ENCODE measurements at regions not wholly inside any gene's neighbourhood (a gene's known extent, or its start where the extent isn't known, plus 50 kb on each side); places are given as distances from the start of the nearest gene placed in this dataset.

DNA sequence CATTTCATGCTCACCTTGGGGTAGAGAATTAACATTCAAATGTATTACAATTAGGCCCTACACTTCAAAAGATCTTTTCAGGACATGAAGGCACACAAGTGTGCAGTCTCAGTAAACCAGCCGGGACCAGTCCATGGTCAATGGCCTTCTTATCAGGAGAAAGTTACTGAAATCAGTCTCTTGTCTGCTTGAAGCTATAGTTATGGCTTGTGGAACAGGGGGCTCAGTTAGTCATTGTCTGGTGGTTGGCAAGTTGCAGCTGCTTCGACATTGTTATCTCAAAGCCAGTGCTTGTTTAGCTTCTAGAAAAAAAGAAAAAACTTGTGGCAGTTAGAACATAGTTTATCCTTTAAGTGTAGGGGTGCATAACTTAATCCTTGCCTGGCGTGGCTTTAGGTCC lies 213.1 kb upstream of the ACO1 start:
- CTCF ChIA-PET, result no interaction called here
- Histone ChIP-seq H3K27ac (ENCODE audit: extremely low read depth, low read depth, low read length) (no peak overlapping the region), H3K4me1 (ENCODE audit: control insufficient read depth, insufficient read depth, low read length) (no peaks in the 10 kb centered on the region), H3K36me3 (ENCODE audit: control insufficient read depth in 2 of 2, insufficient read depth in 1 of 2, low read length in 2 of 2) (no peaks in the 10 kb centered on the region), H3K4me3 (ENCODE audit: low read depth, low read length) (no peak overlapping the region), H3K9me3 (ENCODE audit: control insufficient read depth, insufficient read depth, low read depth, low read length) (no peaks in the 10 kb centered on the region)
- no peak for TF ChIP-seq ZNF138 (tag by site-specific recombination; IDR thresholded peaks at IDR 0.05; ENCODE audit: borderline replicate concordance)
- TF ChIP-seq, protein P1, sequence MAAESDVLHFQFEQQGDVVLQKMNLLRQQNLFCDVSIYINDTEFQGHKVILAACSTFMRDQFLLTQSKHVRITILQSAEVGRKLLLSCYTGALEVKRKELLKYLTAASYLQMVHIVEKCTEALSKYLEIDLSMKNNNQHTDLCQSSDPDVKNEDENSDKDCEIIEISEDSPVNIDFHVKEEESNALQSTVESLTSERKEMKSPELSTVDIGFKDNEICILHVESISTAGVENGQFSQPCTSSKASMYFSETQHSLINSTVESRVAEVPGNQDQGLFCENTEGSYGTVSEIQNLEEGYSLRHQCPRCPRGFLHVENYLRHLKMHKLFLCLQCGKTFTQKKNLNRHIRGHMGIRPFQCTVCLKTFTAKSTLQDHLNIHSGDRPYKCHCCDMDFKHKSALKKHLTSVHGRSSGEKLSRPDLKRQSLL (tag by site-specific recombination; IDR thresholded peaks at IDR 0.05), result no peak
- no peak for TF ChIP-seq ZSCAN4 (tag by site-specific recombination; IDR thresholded peaks at IDR 0.05)
- TF ChIP-seq ZBTB1 (tag by site-specific recombination; IDR thresholded peaks at IDR 0.05), result no peak
- no peak for TF ChIP-seq ZNF747 (tag by site-specific recombination; IDR thresholded peaks at IDR 0.05)
- TF ChIP-seq GFI1B (tag by site-specific recombination; IDR thresholded peaks at IDR 0.05), result no peak
- TF ChIP-seq, protein P2, sequence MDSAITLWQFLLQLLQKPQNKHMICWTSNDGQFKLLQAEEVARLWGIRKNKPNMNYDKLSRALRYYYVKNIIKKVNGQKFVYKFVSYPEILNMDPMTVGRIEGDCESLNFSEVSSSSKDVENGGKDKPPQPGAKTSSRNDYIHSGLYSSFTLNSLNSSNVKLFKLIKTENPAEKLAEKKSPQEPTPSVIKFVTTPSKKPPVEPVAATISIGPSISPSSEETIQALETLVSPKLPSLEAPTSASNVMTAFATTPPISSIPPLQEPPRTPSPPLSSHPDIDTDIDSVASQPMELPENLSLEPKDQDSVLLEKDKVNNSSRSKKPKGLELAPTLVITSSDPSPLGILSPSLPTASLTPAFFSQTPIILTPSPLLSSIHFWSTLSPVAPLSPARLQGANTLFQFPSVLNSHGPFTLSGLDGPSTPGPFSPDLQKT (IDR thresholded peaks at IDR 0.05; ENCODE audit: borderline replicate concordance, low read depth, low read length), result no peak
- TF ChIP-seq ZNF664 (tag by site-specific recombination; IDR thresholded peaks at IDR 0.05), result no peak
- no peak for TF ChIP-seq YY2 (tag by site-specific recombination; IDR thresholded peaks at IDR 0.05)
- TF ChIP-seq ZNF280D (tag by site-specific recombination; IDR thresholded peaks at IDR 0.05), result no peak
- POLR2A ChIA-PET, result no interaction called here

- ChIA-PET POLR2A (no interaction called here), CTCF (interaction anchor here (1.3 kb wide), 1 partner anchor 80 kb away, joined by 3 read pairs; no protein-coding TSS in a partner anchor)
- Histone ChIP-seq H3K9me3 (ENCODE audit: control insufficient read depth, insufficient read depth, low read depth, low read length) (no peaks in the 10 kb centered on the region), H3K4me3 (ENCODE audit: low read depth, low read length) (no peak overlapping the region), H3K36me3 (ENCODE audit: control insufficient read depth in 2 of 2, insufficient read depth in 1 of 2, low read length in 2 of 2) (no peaks in the 10 kb centered on the region), H3K4me1 (ENCODE audit: control insufficient read depth, insufficient read depth, low read length) (no peaks in the 10 kb centered on the region), H3K27ac (ENCODE audit: extremely low read depth, low read depth, low read length) (no peak overlapping the region)
- no peak for TF ChIP-seq ZFP41 (tag by site-specific recombination; IDR thresholded peaks at IDR 0.05; ENCODE audit: borderline replicate concordance)
- no peak for TF ChIP-seq MEIS1 (CRISPR knock-in tag; IDR thresholded peaks at IDR 0.05; ENCODE audit: borderline replicate concordance)
- no peak for TF ChIP-seq ZNF239 (tag by site-specific recombination; IDR thresholded peaks at IDR 0.05)
- TF ChIP-seq, protein P3, sequence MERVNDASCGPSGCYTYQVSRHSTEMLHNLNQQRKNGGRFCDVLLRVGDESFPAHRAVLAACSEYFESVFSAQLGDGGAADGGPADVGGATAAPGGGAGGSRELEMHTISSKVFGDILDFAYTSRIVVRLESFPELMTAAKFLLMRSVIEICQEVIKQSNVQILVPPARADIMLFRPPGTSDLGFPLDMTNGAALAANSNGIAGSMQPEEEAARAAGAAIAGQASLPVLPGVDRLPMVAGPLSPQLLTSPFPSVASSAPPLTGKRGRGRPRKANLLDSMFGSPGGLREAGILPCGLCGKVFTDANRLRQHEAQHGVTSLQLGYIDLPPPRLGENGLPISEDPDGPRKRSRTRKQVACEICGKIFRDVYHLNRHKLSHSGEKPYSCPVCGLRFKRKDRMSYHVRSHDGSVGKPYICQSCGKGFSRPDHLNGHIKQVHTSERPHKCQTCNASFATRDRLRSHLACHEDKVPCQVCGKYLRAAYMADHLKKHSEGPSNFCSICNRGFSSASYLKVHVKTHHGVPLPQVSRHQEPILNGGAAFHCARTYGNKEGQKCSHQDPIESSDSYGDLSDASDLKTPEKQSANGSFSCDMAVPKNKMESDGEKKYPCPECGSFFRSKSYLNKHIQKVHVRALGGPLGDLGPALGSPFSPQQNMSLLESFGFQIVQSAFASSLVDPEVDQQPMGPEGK (tag by site-specific recombination; IDR thresholded peaks at IDR 0.05), result no peak
- TF ChIP-seq REPIN1 (tag by site-specific recombination; IDR thresholded peaks at IDR 0.05; ENCODE audit: low read depth), result no peak
- no peak for TF ChIP-seq BCL11A (tag by site-specific recombination; IDR thresholded peaks at IDR 0.05; ENCODE audit: low read depth)
- TF ChIP-seq BCL6B (tag by site-specific recombination; IDR thresholded peaks at IDR 0.05), result no peak
- no peak for TF ChIP-seq ZNF175 (tag by site-specific recombination; IDR thresholded peaks at IDR 0.05)
- no peak for TF ChIP-seq ZNF670 (tag by site-specific recombination; IDR thresholded peaks at IDR 0.05; ENCODE audit: low read depth)
- no peak for TF ChIP-seq SCRT2 (tag by site-specific recombination; IDR thresholded peaks at IDR 0.05)
- no peak for TF ChIP-seq ZNF600 (tag by site-specific recombination; IDR thresholded peaks at IDR 0.05)
- no peak for TF ChIP-seq ZNF510 (tag by site-specific recombination; IDR thresholded peaks at IDR 0.05; ENCODE audit: insufficient replicate concordance)
- no peak for TF ChIP-seq ZSCAN18 (tag by site-specific recombination; IDR thresholded peaks at IDR 0.05)
- no peak for TF ChIP-seq ZNF112 (tag by site-specific recombination; IDR thresholded peaks at IDR 0.05)
Measured at GRCh38 chr9:32172256-32172655, 212.2 kb upstream of the ACO1 start.

Measured in HEK293 (cell line).